ELR (cell line): ENCODE measurements at regions not wholly inside any gene's neighbourhood (a gene's known extent, or its start where the extent isn't known, plus 50 kb on each side); places are given as distances from the start of the nearest gene placed in this dataset.
"Not testable (repeated sequence)": the region's sequence is repeated elsewhere in the genome, so short reads cannot be mapped to it uniquely, and the experiment has no call there.

Experiments
- DNase-seq: peaks from one replicate; pipeline ENCODE4 v3.0.0-alpha.2; 2015; ENCODE audit warnings: low read depth

DNA sequence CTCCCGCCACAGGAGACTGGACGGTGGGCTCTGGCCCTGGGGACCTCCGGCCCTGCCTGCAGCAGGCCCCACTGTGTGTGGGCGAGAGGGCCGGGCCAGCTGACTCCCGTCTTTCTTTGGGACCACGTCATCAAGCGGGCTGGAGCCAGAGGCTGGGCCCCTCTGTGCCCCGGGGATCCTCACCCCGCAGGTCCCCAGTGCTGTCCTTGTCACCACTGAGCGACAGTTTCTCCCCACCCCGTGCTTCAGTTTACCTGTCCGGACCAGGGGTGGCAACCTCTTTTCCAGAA is 181.9 kb upstream of the ZNF469 start:
- DNase-seq: no peak

DNA sequence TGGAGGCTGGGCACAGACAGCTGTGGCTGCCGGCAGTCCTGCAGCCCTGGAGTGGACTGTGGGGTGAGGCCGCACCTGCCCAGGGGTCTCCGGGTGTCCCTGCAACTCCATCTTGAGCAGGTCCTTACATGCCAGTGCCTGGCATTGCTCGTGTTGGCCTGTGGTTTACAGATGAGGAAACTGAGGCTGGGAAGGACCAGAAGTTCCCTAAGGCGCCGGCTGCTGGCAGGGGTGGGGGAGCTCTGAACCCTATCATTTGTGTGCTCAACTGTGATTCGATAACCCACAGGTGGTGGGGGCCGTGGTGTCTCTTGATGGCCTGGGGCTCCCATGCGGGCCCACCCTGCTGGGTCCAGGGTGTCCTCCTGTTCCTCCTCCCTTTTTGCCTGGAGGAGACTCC is 181.1 kb upstream of the ZNF469 start:
- not testable (repeated sequence) for DNase-seq

DNA sequence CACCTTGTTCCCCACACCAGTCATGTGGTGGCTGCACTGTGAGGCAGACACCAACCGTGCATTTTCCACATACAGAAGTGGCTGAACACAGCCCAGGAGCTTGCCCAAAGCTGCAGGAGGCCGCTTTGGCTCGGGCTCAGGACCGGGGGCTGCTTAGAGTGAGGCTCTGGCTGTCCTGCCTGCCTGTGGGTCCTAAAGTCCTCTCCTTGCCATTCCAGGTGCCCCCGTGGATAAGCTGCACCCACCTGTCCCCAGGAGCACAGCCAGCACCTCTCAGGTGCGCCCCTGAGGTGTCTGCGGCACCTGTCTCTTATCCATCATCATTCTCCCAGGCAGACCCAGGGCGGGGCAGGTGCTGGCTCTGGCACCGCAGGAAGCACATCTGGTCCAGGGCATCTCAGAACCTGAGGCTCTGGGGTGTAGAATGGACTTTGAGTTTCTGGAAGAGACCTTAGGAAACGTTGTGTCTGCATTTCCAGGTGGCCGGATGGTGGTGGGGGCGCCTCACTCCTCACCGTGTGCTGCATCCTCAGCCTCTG is 180.5 kb upstream of the ZNF469 start:
- DNase-seq: no peak

DNA sequence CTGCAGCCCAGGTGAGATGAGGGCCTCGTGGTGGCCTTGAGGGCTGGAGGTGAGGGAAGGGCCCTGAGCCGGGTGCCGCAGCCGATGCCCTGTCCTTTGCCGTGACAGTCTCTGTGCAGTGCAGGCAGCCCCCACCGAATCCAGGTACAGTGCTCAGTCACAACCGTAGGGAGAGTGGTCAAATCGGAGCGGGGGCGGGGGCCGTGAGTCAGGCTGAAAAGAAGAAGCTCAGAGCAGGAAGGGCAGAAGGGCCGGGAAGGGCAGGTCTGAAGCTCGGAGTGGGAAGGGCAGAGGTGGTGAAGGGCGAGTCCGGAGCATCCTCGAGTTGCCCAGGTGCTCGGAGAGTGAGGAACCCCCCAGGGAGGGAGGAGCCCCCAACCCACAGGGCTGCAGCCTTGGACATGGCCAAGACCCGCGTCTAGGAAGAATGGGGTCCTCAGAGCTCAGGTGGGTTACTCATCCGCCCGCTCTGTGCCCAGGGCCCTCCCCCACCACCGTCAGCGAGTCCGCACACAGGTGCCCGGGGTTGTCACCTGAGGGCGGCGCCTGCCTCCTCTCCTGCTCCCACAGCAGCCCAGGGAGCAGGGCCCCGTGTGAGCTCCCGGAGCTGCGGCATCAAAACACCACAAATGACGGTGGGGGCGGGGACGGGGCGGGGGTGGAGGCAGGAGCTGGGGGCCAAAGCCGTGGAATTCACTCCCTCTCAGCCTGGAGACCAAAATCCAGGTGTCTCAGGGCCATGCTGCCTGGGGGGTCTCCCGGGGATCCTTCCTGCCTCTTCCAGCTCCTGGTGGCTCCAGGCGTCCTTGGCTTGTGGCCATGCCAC is 179.7 kb upstream of the ZNF469 start:
- not testable (repeated sequence) for DNase-seq

DNA sequence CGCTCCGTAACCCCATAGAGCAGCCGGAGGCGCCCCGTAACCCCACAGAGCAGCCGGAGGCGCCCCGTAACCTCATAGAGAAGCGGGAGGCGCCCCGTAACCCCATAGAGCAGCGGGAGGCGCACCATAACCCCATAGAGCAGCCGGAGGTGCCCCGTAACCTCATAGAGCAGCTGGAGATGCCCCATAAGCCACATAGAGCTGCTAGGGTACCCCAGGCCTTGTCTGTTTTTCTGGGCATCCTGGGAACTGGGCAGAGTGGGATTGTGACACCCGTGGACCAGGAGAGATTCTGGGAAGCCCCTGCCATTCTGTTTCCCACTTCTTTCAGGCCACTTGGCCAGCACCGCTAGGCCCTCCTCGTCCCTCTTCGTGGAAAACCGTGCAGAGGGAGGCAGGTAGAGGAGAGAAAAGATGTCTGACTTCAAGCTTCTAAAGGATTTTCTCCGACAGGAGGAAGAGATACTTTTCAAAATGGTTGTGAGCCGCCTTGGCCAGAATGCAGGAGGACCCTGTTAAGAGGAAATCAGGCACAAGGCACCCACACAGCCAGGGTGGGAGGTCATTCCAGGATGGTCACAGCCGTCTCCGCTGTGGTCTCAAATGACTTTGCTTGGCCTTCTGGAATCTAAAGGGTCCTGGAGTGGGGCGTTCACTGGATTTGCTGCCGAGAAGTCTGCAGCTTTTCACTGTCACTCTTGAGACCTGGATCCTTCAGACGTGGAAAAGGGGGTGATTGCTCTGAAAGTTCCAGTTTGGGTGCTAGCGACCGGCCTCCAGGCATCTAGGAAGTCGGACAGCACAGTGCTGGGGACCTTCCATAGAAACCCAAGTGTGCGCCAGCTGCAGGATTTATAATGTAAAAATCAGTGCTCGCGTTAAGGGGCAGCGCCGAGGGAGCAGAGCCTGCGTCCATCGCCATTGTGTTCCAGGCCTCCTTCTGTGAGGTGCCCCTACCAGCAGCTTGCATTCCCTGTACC is 178.3 kb upstream of the ZNF469 start:
- DNase-seq: not testable (repeated sequence)

DNA sequence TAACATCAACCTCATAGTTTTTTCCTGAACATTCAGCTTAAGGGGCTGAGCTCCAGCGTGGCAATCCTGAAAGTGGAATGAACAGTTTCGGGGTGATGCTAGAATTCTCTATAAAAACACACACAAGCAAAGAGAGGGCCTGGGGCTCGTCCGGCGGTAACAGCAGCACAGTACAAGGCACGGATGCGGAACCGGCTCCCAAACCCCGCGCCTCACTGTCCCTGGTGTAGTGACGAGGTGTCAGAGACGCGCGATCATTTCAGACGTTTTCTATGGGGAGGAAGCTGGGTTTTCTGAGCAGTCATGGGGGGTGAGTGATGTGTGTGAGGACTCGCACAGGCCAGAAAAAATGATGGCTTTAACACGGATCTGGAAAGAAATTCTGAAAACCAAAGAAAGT is 177.3 kb upstream of the ZNF469 start:
- DNase-seq: not testable (repeated sequence)

DNA sequence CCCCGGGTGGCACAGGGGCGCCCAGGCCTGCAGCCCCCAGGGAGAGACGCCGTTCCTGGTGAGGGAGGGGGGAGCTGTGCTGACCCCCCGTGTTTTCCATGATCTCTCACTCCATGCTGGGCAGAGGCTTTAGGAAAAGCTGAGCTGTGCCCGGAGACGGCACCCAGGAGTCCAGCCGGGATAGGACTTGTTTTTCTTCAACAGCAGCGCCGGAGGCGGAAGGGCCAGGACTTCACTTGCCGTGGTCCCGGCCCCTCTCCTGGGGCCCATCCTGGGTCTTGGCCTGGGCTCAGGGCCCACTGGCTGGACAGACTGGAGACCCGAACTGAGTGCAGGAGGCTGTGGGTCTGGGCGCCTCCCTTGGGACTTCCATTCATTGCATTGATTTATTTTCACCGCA is 176.8 kb upstream of the ZNF469 start:
- DNase-seq: not testable (repeated sequence)

DNA sequence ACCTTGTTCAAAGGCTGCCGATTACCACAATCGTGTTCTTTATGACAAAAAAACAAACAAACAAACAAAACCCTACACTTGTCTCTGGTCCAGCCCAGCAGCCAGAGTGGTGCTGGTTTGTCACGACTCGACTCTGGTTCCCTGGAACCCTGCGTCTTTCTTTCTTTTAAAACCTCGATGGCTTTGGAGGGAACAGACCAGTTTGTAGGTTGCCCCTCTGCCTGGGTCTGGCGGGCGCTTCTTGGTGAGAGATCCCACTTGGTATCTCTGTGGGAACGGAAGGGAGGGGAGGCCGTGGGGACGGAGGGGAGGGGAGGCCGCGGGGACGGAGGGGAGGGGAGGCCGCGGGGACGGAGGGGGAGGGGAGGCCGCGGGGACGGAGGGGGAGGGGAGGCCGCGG is 176.2 kb upstream of the ZNF469 start:
- DNase-seq: not testable (repeated sequence)

DNA sequence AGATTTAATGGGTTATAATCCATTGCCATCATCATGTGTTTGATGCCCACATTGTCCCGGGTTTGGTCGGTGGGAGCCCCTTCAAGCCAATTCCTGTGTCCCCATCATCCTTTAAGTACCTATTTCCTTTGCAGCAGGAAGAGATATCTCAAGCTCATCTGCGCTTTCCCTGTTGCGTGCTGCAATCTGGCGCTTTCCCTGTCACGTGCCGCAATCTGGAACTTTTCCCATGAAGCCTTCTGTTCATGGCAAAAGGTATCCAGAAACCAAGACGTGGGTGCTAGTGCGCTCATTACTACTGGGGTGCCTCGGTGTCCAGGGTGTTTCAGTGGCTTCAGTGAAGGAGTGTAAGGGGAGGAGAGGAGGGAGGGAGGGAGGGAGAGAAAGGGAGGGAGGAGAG is 174.6 kb upstream of the ZNF469 start:
- no peak for DNase-seq

DNA sequence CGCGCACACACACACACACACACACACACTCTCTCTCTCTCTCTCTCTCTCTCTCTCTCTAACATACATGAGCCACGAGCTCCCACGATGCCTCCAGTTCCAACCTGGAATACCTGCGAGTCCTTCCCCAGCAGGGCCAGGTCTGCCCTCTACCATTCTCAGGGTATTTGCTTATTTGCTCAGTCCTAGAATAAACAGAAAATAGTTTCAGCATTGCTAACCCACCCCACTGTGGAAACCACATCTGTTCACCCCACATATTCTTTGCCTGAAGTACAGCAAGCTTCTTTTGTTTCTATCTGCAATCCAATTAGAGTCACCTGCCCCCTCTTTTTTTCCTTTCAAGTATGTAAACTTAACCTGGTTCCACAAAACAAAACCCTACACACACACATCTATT is 174.0 kb upstream of the ZNF469 start:
- DNase-seq: peak; percentile 15

DNA sequence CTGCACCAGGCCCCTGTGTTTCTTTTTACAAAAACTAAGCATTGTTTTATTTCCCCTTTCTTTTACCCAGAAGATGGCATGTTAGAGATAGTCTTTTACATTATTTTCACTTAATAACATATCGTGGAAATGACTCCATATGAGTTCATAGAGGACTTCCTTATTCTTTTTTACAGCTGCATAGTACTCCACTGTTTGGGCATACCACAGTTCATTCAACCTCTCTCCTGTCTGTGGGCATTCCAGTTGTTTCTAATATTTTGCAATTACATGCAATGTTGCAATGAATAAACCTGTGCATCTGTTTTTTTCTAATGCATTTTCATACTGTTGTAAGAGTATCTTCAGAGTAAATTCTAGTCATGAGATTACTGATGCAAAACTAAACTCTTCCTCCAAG is 173.2 kb upstream of the ZNF469 start:
- DNase-seq: not testable (repeated sequence)

DNA sequence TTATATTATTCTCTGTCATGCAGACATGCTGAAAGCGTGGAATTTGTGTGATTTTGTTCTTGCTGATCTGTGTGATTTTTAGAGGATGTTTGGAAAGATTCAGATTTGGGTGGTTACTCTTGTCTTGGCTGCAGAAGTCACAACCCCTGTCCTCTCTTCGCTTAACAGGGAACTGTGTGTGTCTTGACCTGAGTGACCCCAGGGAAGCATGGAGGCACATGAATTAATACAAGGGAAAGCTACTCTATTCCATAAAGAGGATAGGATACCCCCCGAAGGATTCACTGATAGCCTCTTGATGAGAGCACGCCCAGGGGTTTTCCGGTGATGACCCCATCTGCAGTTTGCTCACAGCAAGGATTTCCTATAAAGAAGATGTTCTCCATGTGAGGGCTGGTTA is 168.8 kb upstream of the ZNF469 start:
- DNase-seq: not testable (repeated sequence)

DNA sequence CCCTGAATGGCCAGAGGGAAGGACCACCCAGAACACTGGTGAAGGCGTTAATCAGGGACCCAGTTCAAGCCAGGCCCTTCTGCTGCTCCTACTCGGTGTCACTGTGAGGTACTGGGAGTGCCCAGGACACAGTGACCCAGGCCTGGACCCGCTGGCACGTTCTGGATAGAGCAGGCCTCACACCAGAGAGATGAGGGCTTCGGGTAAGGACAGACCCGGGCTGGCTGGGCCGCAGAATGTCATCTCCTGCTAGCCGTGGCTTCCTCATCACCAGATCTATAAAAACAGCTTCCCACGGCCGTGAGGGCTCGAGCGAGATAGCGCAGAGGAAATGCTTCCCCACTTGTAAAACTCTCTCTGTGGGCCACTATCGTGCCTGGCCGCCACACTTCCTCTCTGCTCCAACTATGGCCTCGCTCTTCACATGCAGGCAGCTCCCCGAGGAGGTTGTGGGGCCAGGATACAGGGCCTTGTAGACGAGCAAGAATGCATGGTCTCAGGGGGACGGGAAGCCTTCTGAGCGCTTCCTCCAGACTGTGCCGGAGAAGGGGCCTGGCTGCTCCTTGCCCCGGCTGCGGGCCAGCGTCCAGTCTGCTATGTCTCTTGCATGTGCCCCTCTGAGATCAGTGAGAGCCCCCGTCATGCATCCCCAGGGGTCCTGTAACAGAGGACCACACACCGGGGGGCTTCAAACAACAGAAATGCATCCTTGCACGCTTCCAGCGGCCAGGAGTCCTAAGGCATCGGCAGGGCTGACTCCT is 161.6 kb upstream of the ZNF469 start:
- DNase-seq: not testable (repeated sequence)

DNA sequence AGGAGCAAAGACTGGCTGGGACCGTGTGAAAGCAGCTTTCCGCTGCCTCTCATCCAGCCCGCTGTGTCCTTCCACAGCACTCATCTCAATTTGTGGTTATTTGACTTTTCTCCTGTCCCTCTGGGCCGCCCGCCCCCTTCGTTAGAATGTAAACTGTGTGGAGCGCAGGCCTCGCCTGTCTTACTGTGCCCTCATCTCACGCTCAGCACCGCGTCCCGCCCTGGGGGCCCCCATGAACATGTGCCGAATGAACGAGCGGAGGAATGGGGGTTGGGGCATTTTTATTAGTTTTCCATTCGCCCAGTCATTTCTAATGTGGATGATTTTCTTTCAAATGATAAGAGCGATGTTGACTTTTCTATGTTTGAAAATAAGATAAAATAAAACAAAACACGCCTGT is 159.1 kb upstream of the ZNF469 start:
- not testable (repeated sequence) for DNase-seq

DNA sequence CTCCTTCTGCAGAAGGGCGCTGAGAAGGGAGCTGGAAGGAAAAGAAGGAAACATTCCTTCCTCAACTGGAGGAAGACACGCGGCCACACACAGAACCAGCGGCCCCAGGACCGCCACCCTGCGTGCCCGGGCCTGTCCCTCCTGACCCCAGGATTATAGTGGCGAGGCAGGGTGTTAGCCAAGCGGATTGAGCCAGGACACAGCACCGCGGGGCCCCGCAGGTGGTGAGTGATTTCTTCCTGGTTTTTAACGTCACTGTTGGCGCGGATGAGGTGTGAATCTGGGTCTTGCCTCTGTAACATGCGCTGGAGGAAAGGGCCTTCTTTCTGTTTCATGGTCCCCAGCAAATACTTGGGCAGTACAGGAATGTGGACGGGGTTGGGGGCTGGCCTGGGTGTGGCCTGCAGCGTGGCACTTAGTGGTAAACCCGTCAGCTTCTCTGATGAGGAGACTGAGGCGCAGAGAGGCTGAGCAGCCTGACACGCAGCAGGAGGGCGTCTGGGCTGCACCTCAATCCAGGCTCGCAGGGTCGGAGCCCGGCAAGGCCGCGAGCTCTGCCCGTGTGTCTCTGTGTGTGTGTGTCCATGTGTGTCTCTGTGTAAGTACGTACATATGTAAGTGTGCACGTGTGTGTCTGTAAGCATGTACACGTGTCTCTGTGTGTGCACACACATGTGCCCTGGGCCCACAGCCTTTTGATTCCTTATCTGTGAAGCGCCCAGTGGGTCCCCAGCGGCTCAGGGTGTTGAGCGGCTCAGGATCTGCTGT is 158.4 kb upstream of the ZNF469 start:
- DNase-seq: not testable (repeated sequence)

DNA sequence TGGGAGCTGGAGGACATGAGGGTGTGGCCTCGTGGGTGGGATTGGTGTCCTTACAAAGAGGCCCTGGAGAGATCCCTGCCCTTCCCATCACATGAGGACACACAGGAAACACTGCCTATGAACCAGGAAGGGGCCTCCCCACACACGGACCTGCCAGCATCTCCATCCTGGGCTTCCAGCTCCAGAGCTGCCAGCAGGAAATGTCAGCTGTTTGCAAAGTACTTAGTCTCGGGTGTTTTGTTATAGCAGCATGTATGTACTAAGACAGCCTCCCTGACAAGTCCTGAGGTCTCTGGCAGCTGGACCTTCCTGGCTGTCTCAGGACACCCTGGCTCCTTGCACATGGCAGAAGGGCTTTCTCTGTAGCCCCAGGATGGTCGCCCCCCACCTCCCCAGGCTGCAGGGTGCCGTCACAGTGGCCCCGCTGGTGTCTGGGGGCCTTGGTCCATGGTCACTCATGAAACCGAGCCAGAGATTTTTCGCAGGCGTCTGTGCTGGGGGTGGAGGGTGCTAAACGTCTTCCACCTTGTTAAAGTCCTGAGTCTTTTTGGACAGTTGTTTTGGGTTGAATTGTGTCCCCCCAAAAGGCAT is 157.0 kb upstream of the ZNF469 start:
- DNase-seq: not testable (repeated sequence)

DNA sequence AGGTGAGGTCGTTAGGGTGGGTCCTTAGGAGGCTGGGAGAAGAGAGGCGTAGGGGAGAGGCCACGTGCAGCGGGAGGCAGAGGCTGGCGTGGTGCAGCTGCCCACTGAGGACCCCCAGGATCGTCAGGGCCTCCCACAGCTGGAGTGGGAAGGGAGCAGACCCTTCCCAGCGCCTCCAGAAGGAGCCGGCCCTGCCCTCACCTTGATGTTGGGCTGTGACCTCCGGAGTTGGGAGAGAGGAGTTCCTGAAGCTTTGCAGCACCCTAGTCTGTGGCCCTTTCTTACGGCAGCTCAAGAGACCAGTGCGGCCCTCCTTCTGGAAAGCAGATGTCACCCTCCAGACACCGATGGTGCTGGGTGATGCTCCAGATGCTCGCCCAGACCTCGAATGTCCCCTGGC is 156.5 kb upstream of the ZNF469 start:
- DNase-seq: not testable (repeated sequence)

DNA sequence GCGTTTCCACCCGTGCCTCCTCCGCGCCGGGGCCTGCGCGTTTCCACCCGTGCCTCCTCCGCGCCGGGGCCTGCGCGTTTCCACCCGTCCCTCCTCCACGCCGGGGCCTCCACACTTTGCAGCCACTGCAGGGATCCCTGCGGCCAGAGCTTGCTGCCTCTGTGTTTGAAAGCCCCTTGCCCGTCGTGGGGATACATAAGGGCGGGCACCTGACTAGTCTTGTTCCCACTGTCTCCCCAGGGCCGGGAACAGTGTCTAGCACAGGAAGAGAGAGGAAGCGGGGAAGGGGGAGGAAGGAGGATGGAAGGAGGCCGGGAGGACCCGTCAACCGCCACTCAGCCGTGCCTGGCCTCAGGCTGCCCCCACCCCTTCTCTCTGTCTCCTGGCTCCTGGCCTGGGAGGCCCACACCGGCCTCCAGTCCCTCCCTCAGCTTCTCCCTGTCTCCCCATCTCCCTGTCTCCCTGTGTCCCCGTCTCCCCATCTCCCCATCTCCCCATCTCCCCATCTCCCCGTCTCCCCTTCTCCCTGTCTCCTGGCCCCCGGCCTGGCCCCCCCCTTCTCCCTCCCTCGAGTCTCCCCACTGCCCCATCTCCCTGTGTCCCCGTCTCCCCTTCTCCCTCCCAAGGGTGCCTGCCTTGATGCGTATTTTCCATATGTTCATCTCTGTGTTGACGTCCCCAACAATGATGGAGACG is 155.6 kb upstream of the ZNF469 start:
- DNase-seq: not testable (repeated sequence)

DNA sequence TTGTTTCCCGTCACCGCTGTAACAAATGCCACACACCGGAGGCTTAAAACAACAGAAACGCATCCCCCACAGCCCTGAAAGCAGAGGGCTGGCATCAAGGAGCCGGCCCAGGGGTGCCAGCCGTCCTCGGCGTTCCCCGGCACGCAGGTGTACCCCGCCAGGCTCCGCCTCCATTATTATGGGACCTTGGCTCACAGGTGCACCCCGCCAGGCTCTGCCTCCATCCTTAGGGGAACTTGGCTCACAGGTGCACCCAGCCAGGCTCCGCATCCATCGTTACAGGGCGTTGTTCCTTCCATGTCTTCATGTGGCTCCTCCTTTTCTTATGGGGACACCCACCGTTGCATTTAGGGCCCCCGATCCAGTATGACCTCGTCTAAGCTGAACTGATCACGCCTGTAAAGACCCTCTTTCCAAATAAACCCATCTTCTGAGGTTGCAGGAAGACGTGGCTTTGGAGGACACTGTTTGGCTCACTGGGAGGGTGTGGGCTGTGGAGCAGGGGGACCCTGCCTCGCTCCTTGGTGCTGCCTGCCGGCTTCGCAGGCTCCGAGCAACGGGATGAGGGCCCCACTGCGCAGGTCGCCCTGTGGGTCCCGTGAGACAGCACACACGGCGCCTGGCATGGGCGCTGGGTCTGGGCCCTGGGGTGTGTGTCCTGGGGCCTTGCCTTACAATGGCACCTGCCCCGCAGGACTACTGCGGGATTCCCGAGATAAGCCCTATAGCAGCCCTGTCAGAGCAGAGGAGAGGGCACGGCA is 154.9 kb upstream of the ZNF469 start:
- DNase-seq: not testable (repeated sequence)
